Right kidney (tissue), 1 donor: ENCODE measurements at regions not wholly inside any gene's neighbourhood (a gene's known extent, or its start where the extent isn't known, plus 50 kb on each side); places are given as distances from the start of the nearest gene placed in this dataset.

Experiments
- DNase-seq: peaks from one replicate; pipeline ENCODE4 v3.0.0-alpha.2; 2016

DNA sequence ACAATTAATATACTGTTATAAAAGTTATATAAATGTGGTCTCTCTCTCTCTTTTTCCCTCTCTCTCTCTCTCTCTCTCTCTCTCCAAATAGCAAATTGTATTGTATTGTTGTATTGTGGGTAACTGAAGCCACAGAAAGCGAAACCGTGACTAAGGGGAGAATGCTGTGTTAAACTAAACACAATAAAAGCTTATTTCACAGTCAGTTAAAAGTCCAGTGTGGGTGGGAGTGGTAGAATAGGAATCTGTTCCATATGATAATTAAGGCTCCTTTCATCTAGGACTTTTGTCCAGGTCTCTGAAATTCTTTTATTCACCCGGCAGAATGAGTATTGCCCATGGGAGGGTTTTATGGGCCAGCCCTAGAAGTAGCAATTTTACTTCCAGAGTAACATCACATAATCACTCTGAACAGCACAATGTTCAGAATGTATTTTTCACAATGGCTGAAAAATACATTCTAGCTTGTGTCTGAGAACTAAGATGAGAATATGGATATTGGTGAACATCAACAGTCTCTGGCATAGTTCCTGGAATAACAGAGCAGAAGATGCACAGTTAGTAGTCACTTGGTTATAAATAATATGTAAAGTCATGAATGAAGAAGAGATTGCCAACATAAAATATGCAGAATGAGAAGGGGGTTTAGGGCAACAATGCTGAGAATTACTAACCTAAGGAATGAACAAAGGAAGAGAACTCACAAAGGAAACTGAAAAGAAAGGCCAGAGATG is 399.1 kb downstream of the PLCL1 start:
- DNase-seq = no peak
